Esophagus mucosa (tissue), 1 donor: ENCODE measurements at regions not wholly inside any gene's neighbourhood (a gene's known extent, or its start where the extent isn't known, plus 50 kb on each side); places are given as distances from the start of the nearest gene placed in this dataset.

Experiments used
- ATAC-seq: fragments of 200-7000 bp; cut with Tn5 transposase; one replicate; pipeline ENCODE4 v1.9.1; 2020
- donor health status: DM: yes; HTN: yes; CAD: no.

GRCh38 chr15:77540312-77541060 is 92.2 kb downstream of the LINGO1 start:
- no peak for ATAC-seq

DNA sequence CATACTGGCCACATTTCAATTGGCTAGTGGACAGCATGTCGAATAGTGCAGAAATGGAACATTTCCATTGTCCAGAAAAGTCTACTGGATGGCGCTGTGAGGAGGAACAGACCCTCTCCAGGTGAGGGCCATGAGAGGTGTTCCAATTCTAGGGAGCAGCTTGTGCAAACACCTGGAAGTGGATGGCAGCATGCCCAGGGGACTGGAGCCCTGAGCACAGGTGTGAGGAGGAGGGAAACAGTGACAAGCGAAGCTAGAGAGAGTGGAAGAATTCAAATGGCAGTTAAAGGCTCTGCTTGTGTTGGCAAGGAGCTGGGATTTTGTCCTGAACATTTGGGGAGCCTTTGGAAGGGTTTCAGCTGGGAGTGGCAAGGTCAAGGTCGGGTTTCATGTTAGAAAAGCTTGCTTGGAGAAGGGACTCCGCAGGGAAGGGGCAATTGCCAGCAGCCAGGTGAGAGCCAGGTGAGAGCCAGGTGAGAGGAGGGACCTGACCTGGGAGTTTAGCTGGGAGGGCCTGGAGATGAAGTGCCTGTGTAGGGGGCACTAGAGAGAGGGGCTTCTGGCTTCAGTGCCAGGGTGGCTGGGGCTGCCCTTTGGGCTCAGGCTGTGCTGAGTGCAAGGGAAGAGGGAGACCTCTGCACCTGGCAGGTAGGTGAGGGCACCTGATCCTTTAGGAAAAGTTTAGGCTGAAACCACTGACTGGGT is 93.8 kb downstream of the LINGO1 start:
- ATAC-seq, result no peak

DNA sequence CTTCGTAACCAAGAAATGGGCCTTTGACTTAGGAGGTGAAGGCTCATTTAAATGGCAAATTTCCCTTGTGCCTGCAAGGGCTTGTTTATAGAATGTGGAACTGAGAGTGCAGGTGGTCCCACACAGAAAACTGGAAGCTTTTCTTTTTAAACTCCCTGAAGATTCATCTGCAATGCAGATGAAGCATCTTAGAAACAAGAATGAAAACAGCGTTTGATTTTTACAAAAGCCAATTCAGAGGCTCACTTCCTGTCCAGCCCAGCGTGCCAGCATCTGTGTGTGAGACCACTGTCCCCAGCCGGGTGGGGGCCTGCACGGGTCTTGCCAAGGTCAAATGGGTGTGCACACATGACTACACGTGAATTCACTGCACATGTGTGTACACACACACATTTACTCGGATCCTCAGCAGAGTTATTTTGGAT is 94.7 kb downstream of the LINGO1 start:
- ATAC-seq, result no peak

GRCh38 chr15:77537006-77537405 is 95.7 kb downstream of the LINGO1 start:
- no peak for ATAC-seq

DNA sequence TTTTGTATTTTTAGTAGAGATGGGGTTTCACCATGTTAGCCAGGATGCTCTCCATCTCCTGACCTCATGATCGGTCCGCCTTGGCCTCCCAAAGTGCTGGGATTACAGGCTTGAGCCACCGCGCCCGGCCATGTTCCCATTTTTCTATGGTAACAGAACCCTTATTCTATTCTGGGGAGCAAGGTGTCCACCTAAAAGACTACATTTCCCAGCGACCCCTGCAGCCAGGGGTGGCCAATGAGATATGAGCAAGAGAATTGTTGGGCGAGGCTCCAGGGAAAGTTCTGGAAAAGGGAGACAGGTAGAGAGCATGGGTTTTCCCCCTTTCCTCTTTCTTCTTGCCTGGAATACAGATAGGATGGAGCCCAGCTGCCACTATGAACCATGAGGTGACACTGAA is 96.9 kb downstream of the LINGO1 start:
- no peak for ATAC-seq
